ENCODE measurements at regions not wholly inside any gene's neighbourhood (a gene's known extent, or its start where the extent isn't known, plus 50 kb on each side); places are given as distances from the start of the nearest gene placed in this dataset.

- CTCF ChIA-PET: no interaction called here
- peak; percentile 20 for DNase-seq
Observed at GRCh38 chr20:11976966-11977365, 59.3 kb downstream of the BTBD3 start.

DNA sequence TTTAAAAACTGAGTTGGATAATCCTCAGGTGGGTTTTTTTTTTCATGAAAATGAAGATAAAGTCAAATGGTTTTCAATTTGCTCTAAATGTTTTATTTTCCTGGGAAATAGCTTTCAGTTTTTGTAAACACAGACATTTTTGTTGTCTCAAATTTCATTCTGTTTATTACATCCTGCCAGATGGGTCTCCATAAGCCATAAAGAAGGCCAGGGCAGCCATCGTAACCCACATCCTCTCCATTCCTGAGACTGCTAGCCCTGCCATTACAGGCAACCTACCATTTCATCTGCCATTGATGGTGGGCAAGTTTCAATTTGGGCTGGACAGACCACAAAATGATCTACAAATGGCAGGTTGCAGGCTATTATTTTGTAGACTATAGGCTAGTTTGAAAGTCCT is 60.8 kb downstream of the BTBD3 start:
- DNase-seq (no peak), ATAC-seq (no peak)
- CTCF ChIA-PET: no interaction called here
- BruUV-seq (replicated peaks): no TSS peak
- Histone ChIP-seq H3K27me3 (ENCODE audit: low read length) (peaks cover 73% of the 10 kb centered on the region), H4K20me1 (ENCODE audit: low read length) (no peaks in the 10 kb centered on the region), H3K27ac (ENCODE audit: low read length) (no peak overlapping the region), H3K79me2 (ENCODE audit: low read length) (no peaks in the 10 kb centered on the region), H3K9me3 (ENCODE audit: low read length) (no peaks in the 10 kb centered on the region), H2AFZ (ENCODE audit: low read length) (no peak overlapping the region), H3K9me2 (replicated peaks; ENCODE audit: low read length) (no peaks in the 10 kb centered on the region), H3K4me2 (ENCODE audit: low read length) (no peak overlapping the region), H3K4me1 (ENCODE audit: insufficient read depth, low read length) (no peaks in the 10 kb centered on the region), H3K9ac (ENCODE audit: low read length) (no peak overlapping the region), H3F3A (ENCODE audit: low read length, unreplicated experiment) (no peaks in the 10 kb centered on the region), H3K36me3 (ENCODE audit: low read depth, low read length) (no peaks in the 10 kb centered on the region), H3K4me3 (ENCODE audit: low read length) (no peak overlapping the region)
- intact Hi-C loops (cut with micrococcal nuclease): no loop called here
- POLR2A ChIA-PET (ENCODE audit: unreplicated experiment): no interaction called here
- TF ChIP-seq CTCF (conservative IDR thresholded peaks at IDR 0.05; ENCODE audit: low read depth, low read length) (no peak), EZH2 (IDR thresholded peaks at IDR 0.05; ENCODE audit: low read length, unreplicated experiment) (no peak), EZH2phosphoT487 (IDR thresholded peaks at IDR 0.05; ENCODE audit: borderline replicate concordance, low read length) (no peak)

More at GRCh38 chr20:11976966-11977365, 59.3 kb downstream of the BTBD3 start:
- POLR2A ChIA-PET (ENCODE audit: unreplicated experiment): no interaction called here
- no peak for TF ChIP-seq EZH2 (IDR thresholded peaks at IDR 0.05; ENCODE audit: low read length, unreplicated experiment)
- no peak for TF ChIP-seq EZH2phosphoT487 (IDR thresholded peaks at IDR 0.05; ENCODE audit: borderline replicate concordance, low read length)
- TF ChIP-seq CTCF (conservative IDR thresholded peaks at IDR 0.05; ENCODE audit: low read depth, low read length): no peak
- Histone ChIP-seq H3K9me2 (replicated peaks; ENCODE audit: low read length) (no peaks in the 10 kb centered on the region), H3K36me3 (ENCODE audit: low read depth, low read length) (no peaks in the 10 kb centered on the region), H3F3A (ENCODE audit: low read length, unreplicated experiment) (no peaks in the 10 kb centered on the region), H3K9me3 (ENCODE audit: low read length) (no peaks in the 10 kb centered on the region), H3K27me3 (ENCODE audit: low read length) (peaks cover 62% of the 10 kb centered on the region), H2AFZ (ENCODE audit: low read length) (no peak overlapping the region), H3K27ac (ENCODE audit: low read length) (no peak overlapping the region), H3K4me2 (ENCODE audit: low read length) (no peak overlapping the region), H4K20me1 (ENCODE audit: low read length) (no peaks in the 10 kb centered on the region), H3K9ac (ENCODE audit: low read length) (no peak overlapping the region), H3K79me2 (ENCODE audit: low read length) (no peaks in the 10 kb centered on the region), H3K4me1 (ENCODE audit: insufficient read depth, low read length) (no peaks in the 10 kb centered on the region), H3K4me3 (ENCODE audit: low read length) (no peak overlapping the region)
- BruUV-seq (replicated peaks): no TSS peak
- intact Hi-C loops (cut with micrococcal nuclease): no loop called here
- ATAC-seq: no peak

GRCh38 chr20:11979306-11979990 is 61.8 kb downstream of the BTBD3 start:
- BruUV-seq (replicated peaks): no TSS peak
- Histone ChIP-seq H2AFZ (ENCODE audit: low read length) (no peak overlapping the region), H3K4me1 (ENCODE audit: insufficient read depth, low read length) (no peaks in the 10 kb centered on the region), H3K27me3 (ENCODE audit: low read length) (peaks cover 63% of the 10 kb centered on the region), H3F3A (ENCODE audit: low read length, unreplicated experiment) (no peaks in the 10 kb centered on the region), H3K9me3 (ENCODE audit: low read length) (no peaks in the 10 kb centered on the region), H3K9me2 (replicated peaks; ENCODE audit: low read length) (no peaks in the 10 kb centered on the region), H3K9ac (ENCODE audit: low read length) (no peak overlapping the region), H3K36me3 (ENCODE audit: low read depth, low read length) (no peaks in the 10 kb centered on the region), H3K4me3 (ENCODE audit: low read length) (no peak overlapping the region), H3K4me2 (ENCODE audit: low read length) (no peak overlapping the region), H4K20me1 (ENCODE audit: low read length) (no peaks in the 10 kb centered on the region), H3K79me2 (ENCODE audit: low read length) (no peaks in the 10 kb centered on the region), H3K27ac (ENCODE audit: low read length) (no peak overlapping the region)
- TF ChIP-seq EZH2phosphoT487 (IDR thresholded peaks at IDR 0.05; ENCODE audit: borderline replicate concordance, low read length): no peak
- no peak for TF ChIP-seq CTCF (conservative IDR thresholded peaks at IDR 0.05; ENCODE audit: low read depth, low read length)
- TF ChIP-seq EZH2 (IDR thresholded peaks at IDR 0.05; ENCODE audit: low read length, unreplicated experiment): no peak
- no peak for ATAC-seq
- no peak for DNase-seq
- intact Hi-C loops (cut with micrococcal nuclease): no loop called here
- POLR2A ChIA-PET (ENCODE audit: unreplicated experiment): no interaction called here
- CTCF ChIA-PET: no interaction called here

All from PC-3 (cell line).